ENCODE measurements at regions not wholly inside any gene's neighbourhood (a gene's known extent, or its start where the extent isn't known, plus 50 kb on each side); places are given as distances from the start of the nearest gene placed in this dataset.

DNA sequence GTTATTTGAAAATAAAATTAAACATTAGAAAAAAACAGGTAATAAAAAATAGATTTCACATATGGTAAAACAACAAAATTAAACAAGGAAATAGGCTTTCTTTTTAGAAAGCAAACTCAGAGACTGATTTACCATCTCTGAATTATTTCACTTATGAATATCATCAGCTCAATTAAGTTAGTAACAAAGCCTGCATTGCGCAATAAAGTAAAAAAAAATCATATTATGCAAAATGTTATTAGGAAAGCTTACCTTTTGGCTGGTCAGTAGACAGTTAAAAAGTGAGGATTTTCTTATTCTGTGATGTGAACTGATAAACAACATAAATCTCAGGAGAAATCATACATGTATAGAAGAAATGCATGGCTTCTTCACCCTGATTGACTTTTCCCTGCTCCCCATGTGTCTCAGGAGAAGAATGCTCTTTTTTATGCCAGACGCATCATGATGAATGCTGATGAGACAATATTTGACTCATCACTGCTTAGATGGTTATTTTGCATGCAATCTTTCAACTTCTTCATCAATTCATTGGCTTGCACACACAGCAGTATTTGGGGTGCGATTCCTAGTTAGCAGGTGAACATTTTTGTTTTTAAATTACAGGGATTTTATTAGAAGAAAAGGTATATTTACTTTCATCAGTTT, 124.5 kb upstream of the USP15 start:
- H3K36me3 Mint-ChIP-seq (ENCODE audit: low read depth): no peaks in the 10 kb centered on the region
- no peak overlapping the region for H3K4me3 Mint-ChIP-seq
- peaks cover 6% of the 10 kb centered on the region for H3K4me1 Mint-ChIP-seq
- H3K27me3 Mint-ChIP-seq (ENCODE audit: low read depth): peaks cover 3% of the 10 kb centered on the region
- no peaks in the 10 kb centered on the region for H3K9me3 Mint-ChIP-seq
- TF ChIP-seq CTCF (conservative IDR thresholded peaks at IDR 0.05): no peak
- DNase-seq (ENCODE audit: low read depth, low spot score): no peak
- H3K27ac Mint-ChIP-seq (ENCODE audit: unreplicated experiment): no peak overlapping the region

DNA sequence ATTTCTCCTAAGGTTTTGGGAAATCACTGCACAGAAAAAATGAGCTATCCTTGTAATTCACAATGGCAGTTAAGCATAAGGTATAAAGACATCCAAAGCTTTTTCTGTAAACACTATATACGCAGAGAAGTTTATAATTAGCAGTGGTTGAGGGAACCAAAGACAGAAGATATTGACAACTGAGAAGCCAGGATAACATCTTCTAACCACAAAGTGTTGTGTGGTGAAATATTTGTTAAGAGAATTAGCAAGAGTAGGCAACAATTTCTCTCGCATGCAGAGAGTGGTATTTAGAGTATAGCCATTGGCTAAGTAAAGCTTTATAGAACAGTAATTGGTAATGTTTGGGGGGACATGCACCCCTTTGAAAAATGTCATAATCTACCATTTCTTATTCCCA, 123.7 kb upstream of the USP15 start:
- Mint-ChIP-seq H3K36me3 (ENCODE audit: low read depth) (no peaks in the 10 kb centered on the region), H3K9me3 (no peaks in the 10 kb centered on the region), H3K27me3 (ENCODE audit: low read depth) (peaks cover 3% of the 10 kb centered on the region), H3K4me3 (no peak overlapping the region), H3K4me1 (peaks cover 6% of the 10 kb centered on the region), H3K27ac (ENCODE audit: unreplicated experiment) (no peak overlapping the region)
- no peak for TF ChIP-seq CTCF (conservative IDR thresholded peaks at IDR 0.05)
- DNase-seq (ENCODE audit: low read depth, low spot score): no peak

GRCh38 chr12:62138527-62138926, 121.7 kb upstream of the USP15 start:
- Mint-ChIP-seq H3K27ac (ENCODE audit: unreplicated experiment) (no peak overlapping the region), H3K27me3 (ENCODE audit: low read depth) (peaks cover 3% of the 10 kb centered on the region), H3K4me1 (peaks cover 6% of the 10 kb centered on the region), H3K9me3 (no peaks in the 10 kb centered on the region), H3K4me3 (no peak overlapping the region), H3K36me3 (ENCODE audit: low read depth) (no peaks in the 10 kb centered on the region)
- no peak for TF ChIP-seq CTCF (conservative IDR thresholded peaks at IDR 0.05)
- DNase-seq (ENCODE audit: low read depth, low spot score): no peak

DNA sequence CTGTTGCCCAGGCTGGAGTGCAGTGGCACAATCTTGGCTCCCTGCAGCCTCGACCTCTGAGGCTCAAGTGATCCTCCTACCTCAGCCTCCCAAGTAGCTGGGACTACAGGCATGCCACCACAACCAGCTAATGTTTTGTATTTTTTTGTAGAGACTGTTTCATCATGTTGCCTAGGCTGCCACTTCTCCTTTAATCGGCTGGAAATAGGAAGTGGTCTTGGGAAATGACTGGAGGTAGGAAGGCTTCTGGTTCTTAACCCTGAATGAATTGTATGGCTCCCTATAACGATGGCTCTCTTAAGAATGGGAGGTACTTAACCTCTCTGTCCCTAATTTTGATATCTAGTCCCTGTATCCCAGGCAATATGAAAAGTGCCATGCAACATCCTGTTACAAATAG, 113.9 kb upstream of the USP15 start:
- H3K36me3 Mint-ChIP-seq (ENCODE audit: low read depth): no peaks in the 10 kb centered on the region
- DNase-seq (ENCODE audit: low read depth, low spot score): no peak
- no peaks in the 10 kb centered on the region for H3K27me3 Mint-ChIP-seq (ENCODE audit: low read depth)
- H3K4me1 Mint-ChIP-seq: no peaks in the 10 kb centered on the region
- H3K9me3 Mint-ChIP-seq: no peaks in the 10 kb centered on the region
- H3K4me3 Mint-ChIP-seq: no peak overlapping the region
- no peak overlapping the region for H3K27ac Mint-ChIP-seq (ENCODE audit: unreplicated experiment)
- TF ChIP-seq CTCF (conservative IDR thresholded peaks at IDR 0.05): no peak

DNA sequence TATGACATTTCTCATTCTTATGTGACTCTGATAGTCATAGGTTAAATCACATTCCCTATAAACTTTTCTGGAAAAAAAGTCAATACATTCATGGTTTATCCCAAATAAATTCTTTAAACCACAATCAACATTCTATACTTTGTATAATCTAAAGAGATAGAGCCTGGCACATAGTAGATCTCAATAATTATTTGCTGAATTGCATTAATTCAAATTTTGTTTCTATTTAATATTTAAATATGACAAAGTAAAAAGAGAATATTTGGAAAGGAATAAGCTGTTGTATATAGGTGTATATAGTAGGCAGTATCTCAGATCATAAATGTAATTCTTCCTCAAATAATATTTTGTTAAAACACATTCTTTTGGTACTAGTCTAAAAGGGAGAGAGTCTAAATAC, 102.2 kb upstream of the USP15 start:
- TF ChIP-seq CTCF (conservative IDR thresholded peaks at IDR 0.05): no peak
- H3K4me3 Mint-ChIP-seq: no peak overlapping the region
- no peak for DNase-seq (ENCODE audit: low read depth, low spot score)
- peaks cover 11% of the 10 kb centered on the region for H3K9me3 Mint-ChIP-seq
- peaks cover 4% of the 10 kb centered on the region for H3K27me3 Mint-ChIP-seq (ENCODE audit: low read depth)
- no peak overlapping the region for H3K27ac Mint-ChIP-seq (ENCODE audit: unreplicated experiment)
- no peaks in the 10 kb centered on the region for H3K4me1 Mint-ChIP-seq
- no peaks in the 10 kb centered on the region for H3K36me3 Mint-ChIP-seq (ENCODE audit: low read depth)
